ENCODE measurements at regions not wholly inside any gene's neighbourhood (a gene's known extent, or its start where the extent isn't known, plus 50 kb on each side); places are given as distances from the start of the nearest gene placed in this dataset.
"Not testable (repeated sequence)": the region's sequence is repeated elsewhere in the genome, so short reads cannot be mapped to it uniquely, and the experiment has no call there.

- intact Hi-C loops (cut with DNase I) = loop anchor here (5.0 to 10.0 kb wide), 2 partner anchors 508 to 1679 kb away; partner anchors contain the start of gene CITED2
- no peak for DNase-seq
Measured at GRCh38 chr6:139882977-139883728, 508.7 kb upstream of the CITED2 start.

- intact Hi-C loops (cut with DNase I) = loop anchor here (5.0 to 10.0 kb wide), 2 partner anchors 507 to 1680 kb away; partner anchors contain the start of gene CITED2
- DNase-seq = peak in 1 of 10 donors; percentile 3
Measured at GRCh38 chr6:139882234-139882633, 507.8 kb upstream of the CITED2 start.

- DNase-seq = peak in 2 of 10 donors; percentile 12 to 22
- intact Hi-C loops (cut with DNase I) = loop anchor here (5.0 to 10.0 kb wide), 2 partner anchors 507 to 1681 kb away; partner anchors contain the start of gene CITED2
Measured at GRCh38 chr6:139881728-139882211, 507.3 kb upstream of the CITED2 start.

GRCh38 chr6:139881236-139881635 lies 506.8 kb upstream of the CITED2 start:
- no peak for DNase-seq
- intact Hi-C loops (cut with DNase I) = loop anchor here (5.0 to 10.0 kb wide), 2 partner anchors 506 to 1681 kb away; partner anchors contain the start of gene CITED2

GRCh38 chr6:139879823-139880356 lies 505.4 kb upstream of the CITED2 start:
- intact Hi-C loops (cut with DNase I) = loop anchor here (5.0 to 10.0 kb wide), 2 partner anchors 505 to 1682 kb away; partner anchors contain the start of gene CITED2
- no peak for DNase-seq

GRCh38 chr6:139879241-139879640 lies 504.8 kb upstream of the CITED2 start:
- DNase-seq; intact Hi-C loops (cut with DNase I): not testable (repeated sequence)

- intact Hi-C loops (cut with DNase I) = no loop called here
Measured at GRCh38 chr6:139877828-139878405, 503.5 kb upstream of the CITED2 start.

GRCh38 chr6:139872665-139873064 lies 498.2 kb upstream of the CITED2 start:
- DNase-seq = peak in 1 of 10 donors; percentile 32
- intact Hi-C loops (cut with DNase I) = no loop called here

More at GRCh38 chr6:139877828-139878405, 503.5 kb upstream of the CITED2 start:
- DNase-seq = peak in 1 of 10 donors; percentile 72

GRCh38 chr6:139871803-139872510 lies 497.5 kb upstream of the CITED2 start:
- no peak for DNase-seq
- intact Hi-C loops (cut with DNase I) = no loop called here

- peak in 1 of 10 donors; percentile 41 for DNase-seq
- intact Hi-C loops (cut with DNase I) = no loop called here
Measured at GRCh38 chr6:139871165-139871710, 496.8 kb upstream of the CITED2 start.

- no peak for DNase-seq
- intact Hi-C loops (cut with DNase I) = no loop called here
Measured at GRCh38 chr6:139868576-139868975, 494.1 kb upstream of the CITED2 start.

GRCh38 chr6:139863964-139864363 lies 489.5 kb upstream of the CITED2 start:
- no peak for DNase-seq
- intact Hi-C loops (cut with DNase I) = no loop called here

- intact Hi-C loops (cut with DNase I) = no loop called here
- DNase-seq = no peak
Measured at GRCh38 chr6:139863346-139863745, 488.9 kb upstream of the CITED2 start.

GRCh38 chr6:139862311-139862710 lies 487.9 kb upstream of the CITED2 start:
- intact Hi-C loops (cut with DNase I) = no loop called here
- no peak for DNase-seq

- DNase-seq = no peak
- intact Hi-C loops (cut with DNase I) = no loop called here
Measured at GRCh38 chr6:139860203-139860602, 485.8 kb upstream of the CITED2 start.

GRCh38 chr6:139858429-139858828 lies 484.0 kb upstream of the CITED2 start:
- no peak for DNase-seq
- intact Hi-C loops (cut with DNase I) = no loop called here

- intact Hi-C loops (cut with DNase I) = no loop called here
- no peak for DNase-seq
Measured at GRCh38 chr6:139857143-139857542, 482.7 kb upstream of the CITED2 start.

- intact Hi-C loops (cut with DNase I) = no loop called here
- no peak for DNase-seq
Measured at GRCh38 chr6:139856562-139856961, 482.1 kb upstream of the CITED2 start.

- intact Hi-C loops (cut with DNase I) = no loop called here
Measured at GRCh38 chr6:139855671-139856311, 481.3 kb upstream of the CITED2 start.

More at GRCh38 chr6:139855671-139856311, 481.3 kb upstream of the CITED2 start:
- no peak for DNase-seq

All from posterior cingulate gyrus (tissue), 11 donors.